IPS-NIHi11 (cell line): ENCODE measurements at regions not wholly inside any gene's neighbourhood (a gene's known extent, or its start where the extent isn't known, plus 50 kb on each side); places are given as distances from the start of the nearest gene placed in this dataset.
"Not testable (repeated sequence)": the region's sequence is repeated elsewhere in the genome, so short reads cannot be mapped to it uniquely, and the experiment has no call there.

Experiments used
- DNase-seq: peaks from one replicate; pipeline ENCODE4 v3.0.0; 2012; ENCODE audit warnings: mixed read lengths, low spot score

DNA sequence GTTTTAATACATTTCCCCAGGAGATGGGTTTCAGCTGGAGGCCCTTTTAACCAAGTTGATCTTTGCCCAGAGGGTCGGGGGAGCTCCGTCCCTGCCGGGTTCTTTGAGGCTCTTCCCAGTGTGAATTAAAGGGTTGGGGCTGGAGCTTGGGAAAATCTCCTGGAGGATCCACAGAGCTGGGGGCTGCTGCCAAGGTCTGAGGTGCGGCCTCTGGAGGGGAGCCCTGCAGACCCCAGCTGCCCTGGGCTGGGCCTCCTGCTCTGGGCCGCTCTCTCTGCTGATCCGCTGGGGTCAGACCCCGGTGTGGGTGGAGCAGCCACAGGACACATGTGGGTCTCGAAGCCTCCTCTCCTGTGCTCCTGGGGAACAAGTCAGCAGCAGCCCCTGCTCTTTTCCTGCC is 51.4 kb upstream of the SFSWAP start:
- not testable (repeated sequence) for DNase-seq

DNA sequence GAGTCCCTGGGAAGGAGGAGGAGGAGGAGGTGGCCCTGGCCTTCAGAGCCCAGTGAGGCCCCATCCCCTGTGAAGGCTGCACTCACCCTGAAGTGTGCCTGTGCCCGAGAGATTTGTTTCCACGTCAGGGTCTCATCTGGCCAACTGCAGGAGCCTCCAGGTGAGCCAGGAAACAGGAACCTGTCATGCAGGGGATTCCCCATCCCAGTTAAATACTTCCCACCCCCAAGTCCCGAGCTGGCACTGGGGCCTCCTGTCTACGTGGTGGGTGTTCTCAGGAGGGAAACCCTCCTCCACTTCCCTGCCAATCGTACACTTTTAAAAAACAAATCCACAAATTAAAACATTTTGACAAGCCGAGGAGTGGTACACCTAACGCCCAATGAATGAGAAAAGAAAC is 50.9 kb upstream of the SFSWAP start:
- not testable (repeated sequence) for DNase-seq

DNA sequence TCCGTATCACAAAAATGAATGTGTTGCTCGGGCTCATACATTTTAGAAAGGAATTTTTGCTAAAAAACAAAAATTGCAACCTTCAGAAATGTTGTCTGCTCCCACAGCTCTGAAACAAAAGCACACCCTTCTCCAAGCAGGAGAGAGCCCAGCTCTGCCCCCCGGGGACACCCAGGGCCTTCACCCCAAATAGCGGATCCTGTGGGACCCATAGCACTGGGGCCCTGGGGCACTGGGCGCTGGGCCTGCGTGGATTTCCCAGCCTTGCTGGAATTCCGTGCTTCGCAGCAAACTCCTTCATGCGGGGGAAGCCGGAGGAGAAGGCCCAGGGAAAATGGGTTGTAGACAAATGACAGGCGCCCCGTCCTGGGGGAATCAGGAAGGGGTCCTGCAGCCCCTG is 50.5 kb upstream of the SFSWAP start:
- not testable (repeated sequence) for DNase-seq
